UCSD-AML1 (cell line): ENCODE measurements at regions not wholly inside any gene's neighbourhood (a gene's known extent, or its start where the extent isn't known, plus 50 kb on each side); places are given as distances from the start of the nearest gene placed in this dataset.

Experiments used
- DNase-seq: peaks from one replicate; lab custom pipeline; 2025; ENCODE audit not compliant: unreplicated experiment; lab: John Stamatoyannopoulos, UW

DNA sequence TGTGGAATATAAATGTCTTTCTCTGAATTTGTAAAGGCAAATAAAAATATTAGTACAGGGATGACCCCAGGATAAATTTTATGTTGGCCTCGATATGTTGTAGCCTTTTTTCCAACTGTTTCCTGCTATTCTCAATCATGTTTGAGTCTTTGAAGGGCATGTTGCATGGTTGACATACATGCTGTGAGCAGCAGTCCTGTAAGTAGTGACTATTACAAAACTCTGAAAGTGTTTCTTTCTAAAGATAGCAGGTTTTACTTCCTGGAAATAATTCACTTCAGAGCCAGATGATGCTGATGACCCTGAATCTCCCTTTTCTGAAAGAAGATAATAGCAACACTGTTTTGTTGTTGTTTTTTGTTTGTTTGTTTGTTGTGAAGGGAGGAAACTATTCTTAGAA lies 393.0 kb upstream of the GNPDA2 start:
- no peak for DNase-seq

- DNase-seq = no peak
Measured at GRCh38 chr4:45102716-45103115, 376.4 kb upstream of the GNPDA2 start.

DNA sequence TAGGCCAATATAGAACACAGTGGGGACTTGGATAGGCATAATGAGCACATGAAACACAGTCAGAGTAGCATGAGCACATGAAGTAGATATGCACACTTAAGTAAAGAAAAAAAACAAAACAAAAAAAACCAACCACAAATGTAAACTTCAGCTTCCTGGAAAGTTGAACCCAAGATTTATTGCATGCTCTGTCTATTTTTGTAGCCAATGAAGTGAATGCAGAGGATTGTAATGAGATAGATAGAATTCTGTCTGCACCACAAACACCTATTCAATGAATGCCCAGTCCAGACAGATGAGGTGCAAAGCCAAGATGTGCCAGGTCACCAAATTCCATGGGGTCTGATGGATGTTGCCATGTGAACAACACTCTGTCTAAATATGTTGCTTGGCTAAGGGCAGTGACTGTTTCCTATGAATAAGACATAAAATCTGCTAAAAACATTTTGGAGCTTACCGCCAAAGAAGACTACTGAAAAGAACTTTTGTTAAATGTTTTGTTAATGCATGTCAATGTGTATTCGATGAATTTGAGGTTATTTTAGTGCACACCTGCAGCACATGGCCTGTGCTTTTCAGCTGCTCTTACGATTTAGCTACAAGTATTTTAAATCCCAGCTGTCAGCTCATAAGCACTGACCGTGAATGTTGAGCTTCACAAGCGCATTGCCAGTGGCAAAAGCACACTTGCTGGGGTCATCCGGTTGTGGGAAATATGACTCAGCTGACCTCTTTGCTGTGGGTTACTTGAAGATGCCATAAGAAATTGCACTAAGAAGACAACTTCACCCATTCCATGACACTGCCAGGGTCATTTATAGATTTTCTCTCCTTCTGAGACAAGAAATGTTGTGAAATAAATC lies 374.8 kb upstream of the GNPDA2 start:
- no peak for DNase-seq

- DNase-seq = no peak
Measured at GRCh38 chr4:45099471-45099870, 373.1 kb upstream of the GNPDA2 start.

- no peak for DNase-seq
Measured at GRCh38 chr4:45094684-45095083, 368.3 kb upstream of the GNPDA2 start.

GRCh38 chr4:45082101-45082500 lies 355.7 kb upstream of the GNPDA2 start:
- DNase-seq = no peak

- DNase-seq = no peak
Measured at GRCh38 chr4:45079616-45080015, 353.3 kb upstream of the GNPDA2 start.

DNA sequence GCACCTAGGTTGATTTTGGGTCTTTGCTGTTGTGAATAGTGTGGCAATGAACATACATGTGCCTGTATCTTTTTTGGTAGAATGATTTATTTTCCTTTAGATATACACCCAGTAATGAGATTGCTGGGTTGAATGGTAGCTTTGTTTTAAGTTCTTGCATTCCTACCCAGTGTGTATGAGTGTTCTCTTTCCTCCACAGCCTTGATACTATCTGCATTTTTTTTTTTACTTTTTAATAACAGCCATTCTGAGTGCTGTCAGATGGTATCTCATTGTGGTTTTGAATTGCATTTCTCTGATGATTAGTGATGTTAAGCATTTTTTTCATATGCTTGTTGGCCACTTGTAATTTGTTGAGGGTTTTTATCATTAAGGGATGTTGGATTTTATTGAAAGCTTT lies 351.8 kb upstream of the GNPDA2 start:
- no peak for DNase-seq

- no peak for DNase-seq
Measured at GRCh38 chr4:45072981-45073380, 346.6 kb upstream of the GNPDA2 start.

GRCh38 chr4:45064741-45065140 lies 338.4 kb upstream of the GNPDA2 start:
- no peak for DNase-seq

DNA sequence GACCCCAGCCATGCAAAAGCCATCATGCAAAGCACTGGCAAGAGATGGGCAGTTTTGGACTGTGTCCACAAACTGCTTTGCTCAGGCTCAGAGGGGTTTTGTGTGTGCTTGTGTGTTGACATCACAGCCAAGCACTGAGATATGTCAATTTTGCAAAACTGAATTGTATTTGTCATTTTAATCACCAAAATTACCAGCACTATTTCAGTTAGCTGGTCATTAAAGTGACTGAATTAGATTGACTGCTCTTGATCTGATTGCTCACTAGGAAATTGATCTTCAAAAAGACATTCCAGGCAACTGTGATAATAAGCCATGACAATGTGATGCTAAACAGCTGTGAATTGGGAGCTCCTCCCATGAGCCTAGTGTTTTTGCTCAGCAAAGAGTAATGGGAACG lies 337.3 kb upstream of the GNPDA2 start:
- DNase-seq = no peak

DNA sequence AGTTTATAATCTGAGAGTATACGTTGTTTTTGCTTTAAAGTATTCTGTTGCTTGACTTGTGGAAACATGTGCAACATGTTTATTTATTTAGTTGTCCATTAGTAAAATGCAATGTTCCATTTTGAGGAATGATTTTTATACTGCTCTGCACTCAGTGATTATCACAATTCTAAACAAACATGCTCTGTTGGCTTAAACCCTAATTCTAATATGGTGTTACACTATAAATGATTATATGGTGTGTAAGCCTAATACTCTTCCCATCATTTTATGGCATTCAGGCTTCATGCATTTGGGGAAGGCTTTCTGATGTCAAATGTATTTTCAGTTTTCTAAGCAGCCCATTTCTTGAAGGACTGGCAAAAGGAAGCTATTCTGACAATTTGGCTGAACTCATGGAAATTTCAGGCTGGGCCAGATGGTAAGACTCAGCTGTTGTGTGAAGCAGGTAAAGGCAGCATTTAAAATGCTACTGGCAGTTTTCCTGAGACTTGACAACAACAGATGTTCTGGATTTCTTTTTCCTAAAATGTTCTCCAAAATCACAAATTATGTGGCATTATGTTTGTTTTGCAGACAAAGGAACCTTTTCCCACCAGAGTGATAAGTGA lies 336.7 kb upstream of the GNPDA2 start:
- no peak for DNase-seq

DNA sequence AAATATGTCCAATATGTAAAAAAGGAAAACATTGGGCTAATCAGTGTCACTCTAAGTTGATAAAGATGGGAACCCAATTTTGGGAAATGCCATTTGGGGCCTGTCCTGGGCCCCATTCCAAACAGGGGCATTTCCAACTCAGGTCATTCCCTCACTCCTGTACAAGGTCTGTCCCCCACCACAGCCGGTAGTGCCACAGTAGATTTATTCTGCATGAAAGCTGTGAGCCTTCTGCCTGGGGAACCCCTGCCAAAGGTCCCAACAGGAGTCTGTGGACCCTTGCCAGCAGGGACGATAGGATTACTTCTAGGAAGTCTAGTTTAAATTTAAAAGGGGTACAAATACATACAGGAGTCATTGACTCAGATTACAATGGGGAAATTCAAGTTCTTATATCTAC lies 317.6 kb upstream of the GNPDA2 start:
- no peak for DNase-seq

GRCh38 chr4:45036677-45037076 lies 310.3 kb upstream of the GNPDA2 start:
- DNase-seq = no peak

DNA sequence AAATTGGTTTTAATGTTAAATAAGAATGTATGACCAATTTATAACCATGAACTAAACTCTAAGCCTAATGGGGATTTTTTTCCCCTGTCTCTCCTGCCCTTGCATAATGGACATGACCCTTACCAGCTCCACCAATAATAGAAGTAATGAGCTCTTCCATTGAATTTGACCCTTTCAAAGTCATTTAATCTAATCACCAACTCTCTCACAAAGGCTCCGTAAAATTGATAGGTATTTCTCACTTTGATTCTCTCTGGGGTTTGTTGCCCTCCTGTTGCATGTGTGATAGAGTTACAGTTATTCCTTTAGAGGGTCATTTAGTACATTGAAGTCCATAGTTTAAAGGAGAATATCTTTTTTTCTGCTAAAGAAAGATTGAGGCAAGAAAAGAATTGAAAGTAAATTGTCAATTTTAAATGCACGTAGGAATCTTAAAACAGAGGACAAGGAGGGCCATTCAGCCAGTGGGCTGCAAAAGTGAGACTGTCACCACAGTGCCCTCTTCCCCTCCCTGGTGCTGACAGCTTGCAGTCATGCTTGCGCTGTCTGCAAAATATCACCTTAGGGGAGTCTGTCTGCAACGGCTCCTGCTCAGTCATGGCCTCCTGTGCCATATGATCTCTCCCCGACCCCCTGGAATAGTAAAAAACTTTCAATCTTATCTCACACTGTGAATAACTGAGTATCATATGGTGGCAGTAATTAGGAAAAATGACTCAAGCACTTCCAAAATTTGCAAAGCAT lies 307.5 kb upstream of the GNPDA2 start:
- no peak for DNase-seq

DNA sequence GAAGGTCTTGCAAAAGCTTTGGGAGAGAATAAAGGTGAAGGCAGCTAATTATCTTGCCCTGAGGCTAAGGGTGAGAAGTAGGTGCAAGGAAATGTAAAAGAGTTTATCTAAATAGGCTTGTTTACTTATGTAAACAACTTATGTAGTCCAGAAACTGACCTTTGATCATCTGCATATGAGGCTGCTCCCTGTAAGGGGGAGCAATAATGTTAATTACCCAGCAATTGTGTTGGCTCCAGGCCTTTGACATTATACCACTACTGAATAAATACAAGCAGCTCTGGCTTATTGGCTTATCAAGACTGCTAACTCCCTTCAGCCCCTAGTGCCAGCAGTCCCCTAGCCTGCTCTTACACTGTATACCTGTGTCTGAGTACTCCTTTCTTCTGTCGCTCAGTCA lies 303.7 kb upstream of the GNPDA2 start:
- no peak for DNase-seq

DNA sequence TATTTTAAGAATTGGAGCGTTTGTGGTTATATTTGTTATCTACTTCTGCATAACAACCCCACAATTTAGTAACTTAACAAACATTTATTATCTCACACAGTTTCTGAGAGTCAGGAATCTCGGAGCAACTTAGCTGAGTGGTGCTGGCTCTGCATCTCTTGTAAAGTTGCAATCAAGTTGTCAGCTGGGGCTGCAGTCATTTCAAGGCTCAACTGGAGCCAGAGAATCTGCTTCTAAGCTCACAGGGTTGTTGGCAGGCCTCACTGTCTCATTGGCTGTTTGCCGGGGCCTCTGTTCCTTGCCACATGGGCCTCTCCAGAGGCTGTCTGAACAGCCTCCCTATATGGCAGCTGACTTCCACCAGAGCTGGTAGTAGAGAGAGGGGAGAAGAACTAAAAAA lies 281.2 kb upstream of the GNPDA2 start:
- no peak for DNase-seq

DNA sequence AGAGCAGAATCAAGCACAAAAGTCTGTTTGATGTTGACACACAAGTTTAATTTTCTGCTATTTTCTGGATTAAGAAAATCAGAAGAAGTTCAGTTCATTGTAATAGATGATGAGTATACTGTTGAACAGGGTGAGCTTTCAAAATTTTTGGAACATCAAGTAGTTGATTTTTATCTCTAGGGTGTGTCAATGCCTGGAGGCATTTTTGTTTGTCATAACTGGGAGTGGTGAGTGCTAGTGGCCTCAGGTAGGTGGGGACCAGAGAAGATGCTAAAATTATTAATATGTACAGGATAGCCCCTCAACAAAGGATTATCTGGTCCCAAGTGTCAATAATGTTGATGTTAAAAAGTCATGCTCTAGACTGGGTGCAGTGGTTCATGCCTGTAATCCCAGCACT lies 279.7 kb upstream of the GNPDA2 start:
- no peak for DNase-seq

GRCh38 chr4:45004847-45005565 lies 278.6 kb upstream of the GNPDA2 start:
- DNase-seq = no peak

DNA sequence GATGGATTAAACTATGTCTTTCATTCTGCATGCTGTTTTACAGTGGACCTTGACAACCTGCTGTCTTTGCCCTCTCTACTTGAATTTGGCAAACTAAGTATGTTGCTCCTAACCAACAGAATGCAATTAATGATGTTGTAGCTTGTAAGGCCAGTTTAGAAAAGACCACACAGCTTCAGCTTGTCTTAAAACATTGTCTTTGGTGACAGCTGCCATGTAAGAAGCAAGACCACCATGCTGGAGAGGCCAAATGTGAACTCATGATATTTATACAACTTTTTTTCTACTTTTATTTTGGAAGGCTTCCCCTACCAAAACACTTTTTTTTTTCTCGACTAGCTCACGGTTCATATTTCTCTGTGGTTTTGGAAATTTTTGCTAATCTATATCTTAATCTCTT lies 278.0 kb upstream of the GNPDA2 start:
- no peak for DNase-seq

DNA sequence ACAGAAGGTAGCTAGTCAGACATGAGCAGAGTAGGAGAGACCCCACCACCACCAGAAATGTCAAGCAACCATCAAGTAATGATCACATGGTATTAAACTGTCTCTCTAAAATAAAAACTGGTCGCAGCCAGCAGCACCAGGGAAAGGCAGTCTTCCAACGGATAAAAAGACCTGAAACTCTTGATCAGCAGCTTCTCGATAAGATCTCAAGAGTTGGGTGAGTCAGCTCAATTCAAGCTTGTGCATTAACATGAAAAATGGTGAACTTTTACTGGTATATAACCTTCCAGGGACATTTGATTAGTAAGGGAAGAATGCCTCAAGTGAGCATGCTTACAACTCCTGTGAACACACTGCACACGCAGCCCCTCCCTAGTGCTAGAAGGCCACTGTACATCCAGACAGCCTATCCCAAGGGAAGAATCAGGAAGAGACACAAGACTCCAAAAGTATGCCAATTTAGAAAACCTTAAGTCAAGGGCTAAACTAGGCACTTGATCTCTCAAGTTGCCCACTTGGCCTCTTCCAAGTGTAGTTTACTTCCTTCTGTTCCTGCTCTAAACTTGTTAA lies 270.0 kb upstream of the GNPDA2 start:
- DNase-seq = no peak
